ENCODE measurements at regions not wholly inside any gene's neighbourhood (a gene's known extent, or its start where the extent isn't known, plus 50 kb on each side); places are given as distances from the start of the nearest gene placed in this dataset.
"Not testable (repeated sequence)": the region's sequence is repeated elsewhere in the genome, so short reads cannot be mapped to it uniquely, and the experiment has no call there.

GRCh38 chr5:70510161-70510560, 95.0 kb downstream of the GTF2H2C_2 start:
- H3K4me1 Mint-ChIP-seq; H3K4me3 ChIP-seq (ENCODE audit: low read length); H3K27me3 Mint-ChIP-seq (ENCODE audit: low read depth in 2 of 2); H3K27me3 ChIP-seq (ENCODE audit: control insufficient read depth, insufficient read depth, low read length); H3K9me3 ChIP-seq (ENCODE audit: control insufficient read depth, insufficient read depth, low read length); H3K4me3 Mint-ChIP-seq; H3K36me3 ChIP-seq (ENCODE audit: control insufficient read depth, insufficient read depth, low read length); H3K4me1 ChIP-seq (ENCODE audit: control insufficient read depth, insufficient read depth, low read length); ATAC-seq; DNase-seq; H3K36me3 Mint-ChIP-seq; intact Hi-C loops (cut with micrococcal nuclease); H3K9me3 Mint-ChIP-seq; H3K27ac Mint-ChIP-seq; H3K27ac ChIP-seq (ENCODE audit: low read length): not testable (repeated sequence)
- no CpG with 5 or more reads among the region's 13 CpGs for WGBS (ENCODE audit: insufficient coverage)

GRCh38 chr5:70510811-70511210, 95.6 kb downstream of the GTF2H2C_2 start:
- H3K36me3 ChIP-seq (ENCODE audit: control insufficient read depth, insufficient read depth, low read length); H3K4me1 Mint-ChIP-seq; intact Hi-C loops (cut with micrococcal nuclease); H3K9me3 ChIP-seq (ENCODE audit: control insufficient read depth, insufficient read depth, low read length); H3K4me1 ChIP-seq (ENCODE audit: control insufficient read depth, insufficient read depth, low read length); H3K4me3 ChIP-seq (ENCODE audit: low read length); H3K27ac ChIP-seq (ENCODE audit: low read length); H3K4me3 Mint-ChIP-seq; ATAC-seq; H3K27me3 ChIP-seq (ENCODE audit: control insufficient read depth, insufficient read depth, low read length); H3K36me3 Mint-ChIP-seq; H3K27me3 Mint-ChIP-seq (ENCODE audit: low read depth in 2 of 2); H3K9me3 Mint-ChIP-seq; H3K27ac Mint-ChIP-seq: not testable (repeated sequence)
- WGBS (ENCODE audit: insufficient coverage): no CpG with 5 or more reads among the region's 16 CpGs
- DNase-seq: peak in 1 of 2 donors; percentile 1

Data from natural killer cell (primary cell).